PC-3 (cell line): ENCODE measurements at regions not wholly inside any gene's neighbourhood (a gene's known extent, or its start where the extent isn't known, plus 50 kb on each side); places are given as distances from the start of the nearest gene placed in this dataset.

Source experiments
- EZH2 ChIP-seq: fragments of 300-600 bp; sonication (generic); IDR thresholded peaks from one replicate; pipeline ENCODE4 v1.6.1; 2017; ENCODE audit warnings: antibody characterized with exemption, mild to moderate bottlenecking, low read length; ENCODE audit not compliant: unreplicated experiment
- EZH2phosphoT487 ChIP-seq: fragments of 300-600 bp; sonication (generic); IDR thresholded peaks from 2 replicates; pipeline ENCODE4 v1.6.1; 2018; ENCODE audit warnings: mild to moderate bottlenecking, antibody characterized with exemption, low read length, borderline replicate concordance
- TF ChIP-seq, protein P1 (sequence below): fragments of 300-600 bp; sonication (generic); conservative IDR thresholded peaks from 2 replicates; pipeline ENCODE4 v1.5.1; 2017; ENCODE audit warnings: antibody characterized with exemption, low read depth, mild to moderate bottlenecking, low read length

GRCh38 chr4:147363514-147363913, 117.4 kb upstream of the EDNRA start:
- TF ChIP-seq, protein P1, sequence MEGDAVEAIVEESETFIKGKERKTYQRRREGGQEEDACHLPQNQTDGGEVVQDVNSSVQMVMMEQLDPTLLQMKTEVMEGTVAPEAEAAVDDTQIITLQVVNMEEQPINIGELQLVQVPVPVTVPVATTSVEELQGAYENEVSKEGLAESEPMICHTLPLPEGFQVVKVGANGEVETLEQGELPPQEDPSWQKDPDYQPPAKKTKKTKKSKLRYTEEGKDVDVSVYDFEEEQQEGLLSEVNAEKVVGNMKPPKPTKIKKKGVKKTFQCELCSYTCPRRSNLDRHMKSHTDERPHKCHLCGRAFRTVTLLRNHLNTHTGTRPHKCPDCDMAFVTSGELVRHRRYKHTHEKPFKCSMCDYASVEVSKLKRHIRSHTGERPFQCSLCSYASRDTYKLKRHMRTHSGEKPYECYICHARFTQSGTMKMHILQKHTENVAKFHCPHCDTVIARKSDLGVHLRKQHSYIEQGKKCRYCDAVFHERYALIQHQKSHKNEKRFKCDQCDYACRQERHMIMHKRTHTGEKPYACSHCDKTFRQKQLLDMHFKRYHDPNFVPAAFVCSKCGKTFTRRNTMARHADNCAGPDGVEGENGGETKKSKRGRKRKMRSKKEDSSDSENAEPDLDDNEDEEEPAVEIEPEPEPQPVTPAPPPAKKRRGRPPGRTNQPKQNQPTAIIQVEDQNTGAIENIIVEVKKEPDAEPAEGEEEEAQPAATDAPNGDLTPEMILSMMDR = no peak
- TF ChIP-seq EZH2phosphoT487 (no peak), EZH2 (no peak)
